Right forelimb (tissue), 1 donor: ENCODE measurements at regions not wholly inside any gene's neighbourhood (a gene's known extent, or its start where the extent isn't known, plus 50 kb on each side); places are given as distances from the start of the nearest gene placed in this dataset.
"Not testable (repeated sequence)": the region's sequence is repeated elsewhere in the genome, so short reads cannot be mapped to it uniquely, and the experiment has no call there.

Experiments
- DNase-seq: peaks from one replicate; pipeline ENCODE4 v3.0.0-alpha.2; 2018

GRCh38 chr12:73769337-73769736, 768.3 kb upstream of the ATXN7L3B start:
- no peak for DNase-seq

- DNase-seq = no peak
These were observed 739.1 kb upstream of the ATXN7L3B start for GRCh38 chr12:73798523-73798922.

GRCh38 chr12:73815072-73815645, 722.5 kb upstream of the ATXN7L3B start:
- no peak for DNase-seq

- DNase-seq = no peak
These were observed 720.5 kb upstream of the ATXN7L3B start for GRCh38 chr12:73817161-73817560.

GRCh38 chr12:73833746-73834145, 703.9 kb upstream of the ATXN7L3B start:
- DNase-seq = no peak

- no peak for DNase-seq
These were observed 695.7 kb upstream of the ATXN7L3B start for GRCh38 chr12:73841963-73842362.

- no peak for DNase-seq
These were observed 674.1 kb upstream of the ATXN7L3B start for GRCh38 chr12:73863546-73863945.

- DNase-seq = no peak
These were observed 670.5 kb upstream of the ATXN7L3B start for GRCh38 chr12:73867147-73867546.

GRCh38 chr12:73877291-73877690, 660.3 kb upstream of the ATXN7L3B start:
- not testable (repeated sequence) for DNase-seq

GRCh38 chr12:73892201-73892600, 645.4 kb upstream of the ATXN7L3B start:
- no peak for DNase-seq

- no peak for DNase-seq
These were observed 639.0 kb upstream of the ATXN7L3B start for GRCh38 chr12:73898645-73899044.

GRCh38 chr12:73902260-73902659, 635.4 kb upstream of the ATXN7L3B start:
- DNase-seq = no peak

- DNase-seq = no peak
These were observed 630.9 kb upstream of the ATXN7L3B start for GRCh38 chr12:73906757-73907156.

GRCh38 chr12:73935817-73936216, 601.8 kb upstream of the ATXN7L3B start:
- DNase-seq = no peak

GRCh38 chr12:73947326-73948026, 590.2 kb upstream of the ATXN7L3B start:
- DNase-seq = no peak

GRCh38 chr12:73950507-73950906, 587.1 kb upstream of the ATXN7L3B start:
- no peak for DNase-seq

- no peak for DNase-seq
These were observed 585.5 kb upstream of the ATXN7L3B start for GRCh38 chr12:73951956-73952703.

GRCh38 chr12:73964641-73965040, 573.0 kb upstream of the ATXN7L3B start:
- DNase-seq = no peak

- DNase-seq = no peak
These were observed 564.1 kb upstream of the ATXN7L3B start for GRCh38 chr12:73973486-73973885.

GRCh38 chr12:73984552-73984951, 553.1 kb upstream of the ATXN7L3B start:
- no peak for DNase-seq

GRCh38 chr12:73991138-73991537, 546.5 kb upstream of the ATXN7L3B start:
- no peak for DNase-seq

- DNase-seq = no peak
These were observed 538.7 kb upstream of the ATXN7L3B start for GRCh38 chr12:73998894-73999293.

GRCh38 chr12:74015118-74015517, 522.5 kb upstream of the ATXN7L3B start:
- no peak for DNase-seq

- not testable (repeated sequence) for DNase-seq
These were observed 521.3 kb upstream of the ATXN7L3B start for GRCh38 chr12:74016324-74016723.
